K562 (cell line): ENCODE measurements at regions not wholly inside any gene's neighbourhood (a gene's known extent, or its start where the extent isn't known, plus 50 kb on each side); places are given as distances from the start of the nearest gene placed in this dataset.
A peak's percentile ranks its signal among the peaks of the same experiment; 100 is the strongest.

Experiments used
- ATAC-seq: fragments of 200-7000 bp; cut with Tn5 transposase; 3 replicates; pipeline ENCODE4 v1.9.1; 2020; ENCODE audit warnings: moderate library complexity
- BruUV-seq: library from RNA; stranded (reverse); fragments of 400-500 nt; replicated peaks from 2 replicates; lab custom pipeline; 2021; lab: Mats Ljungman, UMichigan
- CTCF ChIA-PET: fragments of 300-600 bp; formaldehyde crosslinking; extraction: SDS; loops from one replicate; lab custom pipeline; 2021; ENCODE audit warnings: low intra/inter-chr PET ratio; lab: Yijun Ruan, JAX
- POLR2A ChIA-PET: fragments of 300-600, 350-650 bp; sonication (Branson Sonifier 250); formaldehyde crosslinking; extraction: SDS; loops from one replicate; lab custom pipeline; 2021; ENCODE audit warnings: antibody characterized with exemption, inconsistent platforms; lab: Yijun Ruan, JAX
- DNase-seq, 4 experiments: peaks; one replicate each; pipeline versions ENCODE4 v3.0.0 to v3.0.0-alpha.2; 2011 to 2018; ENCODE audit warnings: low spot score in 3 of 4, mixed read lengths in 3 of 4; ENCODE audit errors: extremely low read depth in 1 of 4
- FAIRE-seq: peaks from 2 replicates; lab custom pipeline; 2011; peaks lifted over from hg19 to GRCh38; lab: Jason Lieb, UNC
- H2AFZ ChIP-seq: 2 replicates; pipeline ENCODE4 v1.6.0; 2011; ENCODE audit warnings: low read depth, low read length, control low read depth, inconsistent platforms
- H3K27ac ChIP-seq: fragments of 200-600 bp; 3 replicates; pipeline ENCODE4 v1.8.0; 2011; ENCODE audit warnings: low read depth, mild to moderate bottlenecking, control low read depth, inconsistent platforms, low read length, moderate library complexity, mixed read lengths; ENCODE audit errors: extremely low read depth
- H3K27me3 ChIP-seq, 2 experiments: fragments of 300-600 bp in 1 of 2; 2 replicates in 1 of 2; 3 replicates in 1 of 2; pipeline versions ENCODE4 v1.6.0 to v1.8.0; 2011; ENCODE audit warnings: inconsistent platforms in 2 of 2, low read length in 2 of 2, mild to moderate bottlenecking in 1 of 2, mixed read lengths in 1 of 2, moderate library complexity in 1 of 2; ENCODE audit not compliant: control insufficient read depth in 2 of 2, insufficient read depth in 2 of 2
- H3K36me3 ChIP-seq: fragments of 300-600 bp; 3 replicates; pipeline ENCODE4 v1.8.0; 2011; ENCODE audit warnings: mild to moderate bottlenecking, low read length, inconsistent platforms; ENCODE audit not compliant: control insufficient read depth, insufficient read depth
- H3K4me1 ChIP-seq, 2 experiments: fragments of 200-600 bp in 1 of 2; replicated peaks in 1 of 2; 2 replicates in 1 of 2; 3 replicates in 1 of 2; pipeline versions ENCODE4 v1.5.1 to v1.8.0; 2011; ENCODE audit warnings: inconsistent platforms in 2 of 2, low read length in 2 of 2, mild to moderate bottlenecking in 1 of 2, mixed read lengths in 1 of 2, moderate library complexity in 1 of 2; ENCODE audit not compliant: control insufficient read depth in 2 of 2, insufficient read depth in 2 of 2
- H3K4me2 ChIP-seq: 2 replicates; pipeline ENCODE4 v1.6.1; 2011; ENCODE audit warnings: low read length, control low read depth, inconsistent platforms, mixed read lengths; ENCODE audit not compliant: insufficient read depth
- H3K4me3 ChIP-seq: fragments of 200-600 bp; sonication (generic), shearing (Covaris generic); 2 replicates; pipeline ENCODE4 v1.5.1; 2016; ENCODE audit warnings: control low read depth, inconsistent platforms
- H3K79me2 ChIP-seq: fragments of 200-600 bp; 3 replicates; pipeline ENCODE4 v1.8.0; 2011; ENCODE audit warnings: low read length, inconsistent platforms; ENCODE audit not compliant: control insufficient read depth, insufficient read depth
- H3K9ac ChIP-seq, 2 experiments: 2 replicates each; pipeline versions ENCODE4 v1.6.0 to v1.6.1; 2011; ENCODE audit warnings: low read depth in 2 of 2, low read length in 2 of 2, control low read depth in 1 of 2, inconsistent platforms in 1 of 2, mild to moderate bottlenecking in 1 of 2, mixed read lengths in 1 of 2; ENCODE audit not compliant: insufficient read depth in 1 of 2
- H3K9me1 ChIP-seq: one replicate; pipeline ENCODE4 v1.6.0; 2011; ENCODE audit warnings: inconsistent platforms, mild to moderate bottlenecking, low read length, moderate library complexity; ENCODE audit not compliant: control insufficient read depth, insufficient read depth
- H3K9me3 ChIP-seq: replicated peaks from 2 replicates; pipeline ENCODE4 v1.5.1; 2011; ENCODE audit warnings: low read depth, low read length, inconsistent platforms; ENCODE audit not compliant: control insufficient read depth, insufficient read depth
- H4K20me1 ChIP-seq: replicated peaks from 2 replicates; pipeline ENCODE4 v1.6.1; 2011; ENCODE audit warnings: low read length, inconsistent platforms, mixed read lengths; ENCODE audit not compliant: control insufficient read depth, insufficient read depth
- CTBP1 ChIP-seq: fragments of 450-650 bp; IDR thresholded peaks from 2 replicates; pipeline ENCODE4 v1.6.1; 2016; ENCODE audit warnings: borderline replicate concordance
- GTF2F1 ChIP-seq: IDR thresholded peaks from 2 replicates; pipeline ENCODE4 v1.6.1; 2011; ENCODE audit warnings: low read depth, low read length, improper control_type of control experiment
- MCM3 ChIP-seq: fragments of 450-650 bp; IDR thresholded peaks from 2 replicates; pipeline ENCODE4 v1.6.1; 2016
- MTA1 ChIP-seq: fragments of 450-650 bp; IDR thresholded peaks from 2 replicates; pipeline ENCODE4 v1.6.1; 2017; ENCODE audit warnings: borderline replicate concordance
- RAD21 ChIP-seq, 2 experiments: fragments of 250-450 bp in 1 of 2; fragments of 450-650 bp in 1 of 2; sonication (Bioruptor Pico) in 1 of 2; formaldehyde crosslinking in 1 of 2; IDR thresholded peaks in 1 of 2; conservative IDR thresholded peaks in 1 of 2; 2 replicates each; pipeline versions ENCODE4 v1.4.0 to v1.8.0; 2020 to 2022; ENCODE audit warnings: mild to moderate bottlenecking in 2 of 2, moderate library complexity in 1 of 2
- SIN3A ChIP-seq, 2 experiments: fragments of 150-350 bp in 1 of 2; IDR thresholded peaks; 2 replicates each; pipeline ENCODE4 v1.6.1; 2011 to 2016; ENCODE audit warnings: borderline replicate concordance in 2 of 2, low read depth in 2 of 2, low read length in 2 of 2, mild to moderate bottlenecking in 2 of 2, moderate library complexity in 2 of 2; ENCODE audit not compliant: control insufficient read depth in 1 of 2
- SP1 ChIP-seq: sonication (generic); formaldehyde crosslinking; IDR thresholded peaks from 2 replicates; pipeline ENCODE4 v1.8.1; 2022; ENCODE audit warnings: mild to moderate bottlenecking, missing genetic modification reagents
- SPI1 ChIP-seq: IDR thresholded peaks from 2 replicates; pipeline ENCODE4 v1.6.1; 2011; ENCODE audit warnings: low read depth, low read length, control low read depth, borderline replicate concordance
- TCF15 ChIP-seq: fragments of 250-450 bp; sonication (Bioruptor Pico); IDR thresholded peaks from 2 replicates; pipeline ENCODE4 v1.8.0; 2022; ENCODE audit warnings: moderate library complexity, mild to moderate bottlenecking, inconsistent platforms
- TCF3 ChIP-seq: sonication (generic); formaldehyde crosslinking; IDR thresholded peaks from 2 replicates; pipeline ENCODE4 v1.4.0; 2020; ENCODE audit warnings: mild to moderate bottlenecking, missing genetic modification reagents
- ZEB2 ChIP-seq: fragments of 450-650 bp; IDR thresholded peaks from 2 replicates; pipeline ENCODE4 v1.6.1; 2016
- ZNF589 ChIP-seq: fragments of 200-800 bp; sonication (Bioruptor generic); IDR thresholded peaks from 2 replicates; pipeline ENCODE4 v1.6.1; 2016; ENCODE audit warnings: low read depth, missing genetic modification characterization, missing compliant biosample characterization
- WGBS: fragments of 100-300 bp; shearing (Covaris generic); methylation state at CpG from one replicate; pipeline ENCODE4 v1.1.6; 2016; ENCODE audit warnings: low coverage, mixed read lengths; ENCODE audit not compliant: insufficient coverage; ENCODE audit errors: missing lambda C conversion rate; 5-methylcytosine and 5-hydroxymethylcytosine counted together
- in situ Hi-C: fragments of 300-500 bp; cut with MboI; formaldehyde crosslinking; loops from 4 replicates; pipeline ENCODE4 v1.15.0; 2018; ENCODE audit warnings: inconsistent platforms, mixed read lengths
- intact Hi-C: fragments of 100-400 bp; cut with micrococcal nuclease; formaldehyde crosslinking; loops from 2 replicates; pipeline ENCODE4 v1.14.2; 2022
- TF ChIP-seq, protein P1 (sequence below): fragments of 450-650 bp; formaldehyde crosslinking; IDR thresholded peaks from 2 replicates; pipeline ENCODE4 v1.4.0; 2020; ENCODE audit warnings: mild to moderate bottlenecking, mixed read lengths
- TF ChIP-seq, protein P2 (sequence below): fragments of 200-400 bp; formaldehyde crosslinking; IDR thresholded peaks from 2 replicates; pipeline ENCODE4 v1.6.1; 2017; ENCODE audit warnings: mild to moderate bottlenecking, low read depth, low read length, moderate library complexity

DNA sequence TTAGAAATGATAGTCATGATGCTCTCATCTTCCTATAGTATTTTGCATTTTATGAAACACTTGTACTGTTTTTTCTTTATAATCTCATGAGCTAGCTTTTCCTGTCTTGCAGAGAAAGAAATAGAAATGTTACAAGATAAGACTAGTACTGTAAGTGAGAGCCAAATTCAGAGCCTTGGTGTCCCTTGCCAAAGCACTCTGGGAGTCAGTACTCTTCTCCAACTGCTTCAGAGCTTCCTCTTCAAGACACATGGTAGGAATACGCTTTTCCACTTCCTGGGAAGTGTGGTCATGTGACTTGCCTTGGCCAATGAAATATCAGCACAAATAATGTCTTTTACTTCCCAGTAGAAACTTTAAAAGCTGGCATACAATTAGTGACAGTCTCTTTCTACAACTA lies 112.4 kb downstream of the SEMA6D start:
- Histone ChIP-seq H2AFZ (no peak overlapping the region), H3K9me3 (no peaks in the 10 kb centered on the region), H3K4me1 (no peaks in the 10 kb centered on the region), H3K4me2 (no peak overlapping the region), H3K27me3 (no peaks in the 10 kb centered on the region), H3K9me1 (no peaks in the 10 kb centered on the region), H3K27ac (no peak overlapping the region), H3K4me3 (no peak overlapping the region)
- BruUV-seq: no TSS peak
- intact Hi-C loops (no loop called here), in situ Hi-C loops (no loop called here)
- DNase-seq (no peak), ATAC-seq (no peak)
- 0% methylated on average over 1 of the region's 1 CpG for WGBS
- TF ChIP-seq TCF15 (CRISPR knock-in tag) (no peak), TCF3 (CRISPR knock-in tag) (no peak), MTA1 (no peak)
- TF ChIP-seq, protein P1, sequence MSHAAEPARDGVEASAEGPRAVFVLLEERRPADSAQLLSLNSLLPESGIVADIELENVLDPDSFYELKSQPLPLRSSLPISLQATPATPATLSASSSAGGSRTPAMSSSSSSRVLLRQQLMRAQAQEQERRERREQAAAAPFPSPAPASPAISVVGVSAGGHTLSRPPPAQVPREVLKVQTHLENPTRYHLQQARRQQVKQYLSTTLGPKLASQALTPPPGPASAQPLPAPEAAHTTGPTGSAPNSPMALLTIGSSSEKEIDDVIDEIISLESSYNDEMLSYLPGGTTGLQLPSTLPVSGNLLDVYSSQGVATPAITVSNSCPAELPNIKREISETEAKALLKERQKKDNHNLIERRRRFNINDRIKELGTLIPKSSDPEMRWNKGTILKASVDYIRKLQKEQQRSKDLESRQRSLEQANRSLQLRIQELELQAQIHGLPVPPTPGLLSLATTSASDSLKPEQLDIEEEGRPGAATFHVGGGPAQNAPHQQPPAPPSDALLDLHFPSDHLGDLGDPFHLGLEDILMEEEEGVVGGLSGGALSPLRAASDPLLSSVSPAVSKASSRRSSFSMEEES (CRISPR knock-in tag): peak; percentile 50; the same call in 1 of the 2 replicates
- TF ChIP-seq, all 486 proteins: peak for 1
- Histone ChIP-seq H3K79me2 (no peaks in the 10 kb centered on the region), H3K36me3 (no peaks in the 10 kb centered on the region), H3K9ac (no peak overlapping the region), H4K20me1 (no peaks in the 10 kb centered on the region)
- ChIA-PET POLR2A (no interaction called here), CTCF (no interaction called here)
- FAIRE-seq: no peak

- POLR2A ChIA-PET: no interaction called here
- Histone ChIP-seq H3K79me2 (no peaks in the 10 kb centered on the region), H2AFZ (no peak overlapping the region), H3K27me3 (no peaks in the 10 kb centered on the region), H3K36me3 (no peaks in the 10 kb centered on the region), H3K4me2 (no peak overlapping the region), H3K27ac (no peak overlapping the region), H4K20me1 (no peaks in the 10 kb centered on the region), H3K9me3 (no peaks in the 10 kb centered on the region), H3K4me1 (no peaks in the 10 kb centered on the region), H3K9me1 (no peaks in the 10 kb centered on the region), H3K4me3 (no peak overlapping the region), H3K9ac (no peak overlapping the region)
- no peak for FAIRE-seq
- ATAC-seq: no peak
- intact Hi-C loops (no loop called here), in situ Hi-C loops (no loop called here)
- CTCF ChIA-PET: no interaction called here
- 0% methylated on average over 1 of the region's 1 CpG for WGBS
- no TSS peak for BruUV-seq
- no peak for DNase-seq
- TF ChIP-seq CTBP1: no peak
- no peak for TF ChIP-seq SP1 (CRISPR knock-in tag)
- TF ChIP-seq GTF2F1: no peak
- TF ChIP-seq ZEB2: no peak
- TF ChIP-seq SPI1: no peak
- no peak for TF ChIP-seq ZNF589 (CRISPR knock-in tag)
- TF ChIP-seq MCM3: no peak
- no peak for TF ChIP-seq RAD21 (CRISPR knock-in tag; conservative IDR thresholded peaks at IDR 0.05 in 1 of 2, IDR thresholded peaks at IDR 0.05 in 1 of 2)
- TF ChIP-seq, protein P2, sequence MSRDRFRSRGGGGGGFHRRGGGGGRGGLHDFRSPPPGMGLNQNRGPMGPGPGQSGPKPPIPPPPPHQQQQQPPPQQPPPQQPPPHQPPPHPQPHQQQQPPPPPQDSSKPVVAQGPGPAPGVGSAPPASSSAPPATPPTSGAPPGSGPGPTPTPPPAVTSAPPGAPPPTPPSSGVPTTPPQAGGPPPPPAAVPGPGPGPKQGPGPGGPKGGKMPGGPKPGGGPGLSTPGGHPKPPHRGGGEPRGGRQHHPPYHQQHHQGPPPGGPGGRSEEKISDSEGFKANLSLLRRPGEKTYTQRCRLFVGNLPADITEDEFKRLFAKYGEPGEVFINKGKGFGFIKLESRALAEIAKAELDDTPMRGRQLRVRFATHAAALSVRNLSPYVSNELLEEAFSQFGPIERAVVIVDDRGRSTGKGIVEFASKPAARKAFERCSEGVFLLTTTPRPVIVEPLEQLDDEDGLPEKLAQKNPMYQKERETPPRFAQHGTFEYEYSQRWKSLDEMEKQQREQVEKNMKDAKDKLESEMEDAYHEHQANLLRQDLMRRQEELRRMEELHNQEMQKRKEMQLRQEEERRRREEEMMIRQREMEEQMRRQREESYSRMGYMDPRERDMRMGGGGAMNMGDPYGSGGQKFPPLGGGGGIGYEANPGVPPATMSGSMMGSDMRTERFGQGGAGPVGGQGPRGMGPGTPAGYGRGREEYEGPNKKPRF: no peak
- TF ChIP-seq SIN3A (IDR thresholded peaks at IDR 0.05; ENCODE audit: borderline replicate concordance in 2 of 2, control insufficient read depth in 1 of 2, low read depth in 2 of 2, low read length in 2 of 2): no peak
These were observed 116.8 kb downstream of the SEMA6D start for GRCh38 chr15:47834093-47834492.
